Neutrophil (primary cell): ENCODE measurements at regions not wholly inside any gene's neighbourhood (a gene's known extent, or its start where the extent isn't known, plus 50 kb on each side); places are given as distances from the start of the nearest gene placed in this dataset.
A peak's percentile ranks its signal among the peaks of the same experiment; 100 is the strongest.

Source experiments
- H3K27ac ChIP-seq: fragments of 200-600 bp; sonication (generic); 2 replicates; pipeline ENCODE4 v1.5.1; 2016; ENCODE audit warnings: mild to moderate bottlenecking, moderate library complexity
- H3K27me3 ChIP-seq: fragments of 200-600 bp; sonication (generic); 2 replicates; pipeline ENCODE4 v1.6.0; 2016; ENCODE audit warnings: mild to moderate bottlenecking
- H3K36me3 ChIP-seq: fragments of 200-600 bp; sonication (generic); 2 replicates; pipeline ENCODE4 v1.5.1; 2017
- H3K4me1 ChIP-seq, 2 experiments: fragments of 200-600 bp in 1 of 2; sonication (generic) in 1 of 2; 1 replicate in 1 of 2; 2 replicates in 1 of 2; pipeline versions ENCODE4 v1.5.1 to v1.6.1; 2013 to 2016; ENCODE audit warnings: low read depth in 1 of 2, low read length in 1 of 2, mild to moderate bottlenecking in 1 of 2, moderate library complexity in 1 of 2; ENCODE audit not compliant: control insufficient read depth in 1 of 2, insufficient read depth in 1 of 2
- H3K4me3 ChIP-seq, 2 experiments: fragments of 200-600 bp in 1 of 2; sonication (generic) in 1 of 2; 1 replicate in 1 of 2; 2 replicates in 1 of 2; pipeline ENCODE4 v1.5.1; 2013 to 2016; ENCODE audit warnings: low read depth in 1 of 2, low read length in 1 of 2, mild to moderate bottlenecking in 1 of 2, moderate library complexity in 1 of 2
- H3K9me3 ChIP-seq: fragments of 200-600 bp; sonication (generic); 2 replicates; pipeline ENCODE4 v1.5.1; 2016
- CTCF ChIP-seq: fragments of 200-600 bp; sonication (generic); IDR thresholded peaks from 2 replicates; pipeline ENCODE4 v1.5.1; 2016; ENCODE audit warnings: antibody characterized with exemption

- Histone ChIP-seq H3K9me3 (no peaks in the 10 kb centered on the region), H3K4me1 (peaks cover 0 to 22% of the 10 kb centered on the region in 2 experiments), H3K4me3 (no peak overlapping the region), H3K27ac (no peak overlapping the region), H3K27me3 (no peaks in the 10 kb centered on the region), H3K36me3 (no peaks in the 10 kb centered on the region)
- no peak for TF ChIP-seq CTCF
These were observed 231.3 kb upstream of the STK26 start for GRCh38 chrX:131791608-131792355.

- Histone ChIP-seq H3K27me3 (no peaks in the 10 kb centered on the region), H3K36me3 (no peaks in the 10 kb centered on the region), H3K4me1 (peaks cover 0 to 22% of the 10 kb centered on the region in 2 experiments), H3K9me3 (no peaks in the 10 kb centered on the region), H3K4me3 (peak overlapping the region in 1 of 2 experiments; percentile 41), H3K27ac (no peak overlapping the region)
- no peak for TF ChIP-seq CTCF
These were observed 230.7 kb upstream of the STK26 start for GRCh38 chrX:131792356-131792749.

- TF ChIP-seq CTCF, result no peak
- H3K27ac ChIP-seq, result no peak overlapping the region
- peaks cover 0 to 22% of the 10 kb centered on the region in 2 experiments for H3K4me1 ChIP-seq
- H3K27me3 ChIP-seq, result no peaks in the 10 kb centered on the region
- no peaks in the 10 kb centered on the region for H3K9me3 ChIP-seq
- H3K4me3 ChIP-seq, result peak overlapping the region in 1 of 2 experiments; percentile 41
- H3K36me3 ChIP-seq, result no peaks in the 10 kb centered on the region
These were observed 230.2 kb upstream of the STK26 start for GRCh38 chrX:131792789-131793462.

GRCh38 chrX:131795442-131796229 lies 227.5 kb upstream of the STK26 start:
- Histone ChIP-seq H3K27me3 (no peaks in the 10 kb centered on the region), H3K36me3 (no peaks in the 10 kb centered on the region), H3K4me3 (no peak overlapping the region), H3K9me3 (no peaks in the 10 kb centered on the region), H3K4me1 (peaks cover 0 to 22% of the 10 kb centered on the region in 2 experiments), H3K27ac (no peak overlapping the region)
- TF ChIP-seq CTCF, result no peak

- no peaks in the 10 kb centered on the region for H3K27me3 ChIP-seq
- TF ChIP-seq CTCF, result no peak
- H3K4me1 ChIP-seq, result peaks cover 0 to 18% of the 10 kb centered on the region in 2 experiments
- no peaks in the 10 kb centered on the region for H3K9me3 ChIP-seq
- no peak overlapping the region for H3K4me3 ChIP-seq
- H3K36me3 ChIP-seq, result no peaks in the 10 kb centered on the region
- H3K27ac ChIP-seq, result no peak overlapping the region
These were observed 222.0 kb upstream of the STK26 start for GRCh38 chrX:131801066-131801465.
